Panc1 (cell line): ENCODE measurements at regions not wholly inside any gene's neighbourhood (a gene's known extent, or its start where the extent isn't known, plus 50 kb on each side); places are given as distances from the start of the nearest gene placed in this dataset.

Experiments
- CTCF ChIP-seq: fragments of 450-650 bp; IDR thresholded peaks from 2 replicates; pipeline ENCODE4 v1.5.1; 2017; ENCODE audit warnings: mild to moderate bottlenecking
- POLR2AphosphoS5 ChIP-seq: IDR thresholded peaks from 2 replicates; pipeline ENCODE4 v1.6.1; 2012; ENCODE audit warnings: mild to moderate bottlenecking, low read depth, low read length, moderate library complexity
- REST ChIP-seq, 2 experiments: IDR thresholded peaks; 2 replicates each; pipeline ENCODE4 v1.6.1; 2011 to 2012; ENCODE audit warnings: low read depth in 2 of 2, control low read depth in 1 of 2, low read length in 1 of 2, mild to moderate bottlenecking in 1 of 2, moderate library complexity in 1 of 2; ENCODE audit not compliant: insufficient read depth in 1 of 2
- SIN3A ChIP-seq: IDR thresholded peaks from 2 replicates; pipeline ENCODE4 v1.6.1; 2012; ENCODE audit warnings: low read depth, mild to moderate bottlenecking, low read length, moderate library complexity, borderline replicate concordance; ENCODE audit not compliant: insufficient read depth

GRCh38 chr4:177907736-177908424 lies 465.6 kb upstream of the AGA start:
- no peak for TF ChIP-seq CTCF
- no peak for TF ChIP-seq REST (IDR thresholded peaks at IDR 0.05; ENCODE audit: insufficient read depth in 1 of 2, low read depth in 2 of 2, low read length in 1 of 2)
- no peak for TF ChIP-seq SIN3A
- TF ChIP-seq POLR2AphosphoS5: no peak
